ENCODE measurements at regions not wholly inside any gene's neighbourhood (a gene's known extent, or its start where the extent isn't known, plus 50 kb on each side); places are given as distances from the start of the nearest gene placed in this dataset.

DNA sequence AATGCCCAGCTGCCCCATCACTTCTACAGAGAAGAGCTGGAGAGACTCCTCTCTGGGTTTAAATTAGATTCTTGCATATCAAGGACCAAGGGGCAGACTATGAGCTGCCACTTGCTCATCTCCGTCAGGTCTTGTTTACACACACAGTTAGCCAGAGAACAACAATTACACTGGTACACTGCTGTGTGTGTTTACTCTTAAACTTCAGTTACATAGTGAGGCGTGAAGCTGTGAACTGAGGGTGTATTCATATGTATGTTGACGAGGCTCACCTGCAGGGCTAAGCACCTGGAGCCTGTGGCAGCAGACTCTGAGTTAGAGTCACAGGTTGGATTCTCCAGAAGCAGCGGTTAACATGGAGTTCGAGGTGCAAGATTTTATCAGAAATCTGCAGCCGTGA is 155.4 kb upstream of the ANKH start (continued):
- TF ChIP-seq ZBTB34 (CRISPR knock-in tag; IDR thresholded peaks at IDR 0.05) (no peak), FOXA1 (IDR thresholded peaks at IDR 0.05; ENCODE audit: borderline replicate concordance) (no peak), SRF (CRISPR knock-in tag; IDR thresholded peaks at IDR 0.05) (no peak), NELFE (IDR thresholded peaks at IDR 0.05; ENCODE audit: insufficient read depth, insufficient read length) (no peak), MIER1 (IDR thresholded peaks at IDR 0.05; ENCODE audit: low read depth) (no peak), FOXA3 (CRISPR knock-in tag; conservative IDR thresholded peaks at IDR 0.05 in 1 of 2, IDR thresholded peaks at IDR 0.05 in 1 of 2) (no peak), E2F3 (CRISPR knock-in tag; IDR thresholded peaks at IDR 0.05) (no peak), L3MBTL2 (IDR thresholded peaks at IDR 0.05) (no peak)

GRCh38 chr5:15026011-15026893 is 154.7 kb upstream of the ANKH start:
- TF ChIP-seq HDAC2 (IDR thresholded peaks at IDR 0.05) (no peak), ZBTB33 (CRISPR knock-in tag; IDR thresholded peaks at IDR 0.05) (no peak)
- no peaks in the 10 kb centered on the region for H3K36me3 ChIP-seq (ENCODE audit: control insufficient read depth, insufficient read depth, low read length)
- ChIA-PET CTCF (ENCODE audit: low intra/inter-chr PET ratio) (no interaction called here), POLR2A (no interaction called here)
- no peak overlapping the region for H2AFZ ChIP-seq (ENCODE audit: low read depth, low read length)
- no peaks in the 10 kb centered on the region for H3K79me2 ChIP-seq (ENCODE audit: control insufficient read depth, insufficient read depth, low read length)
- H3K27me3 ChIP-seq (ENCODE audit: control insufficient read depth in 2 of 2, insufficient read depth in 2 of 2, low read length in 2 of 2), result no peaks in the 10 kb centered on the region
- H3K9me1 ChIP-seq (ENCODE audit: control insufficient read depth, insufficient read depth, low read length), result no peaks in the 10 kb centered on the region
- no peak overlapping the region for H3K4me2 ChIP-seq (ENCODE audit: insufficient read depth, low read length)
- DNase-seq (ENCODE audit: extremely low read depth in 1 of 4, low spot score in 3 of 4), result no peak
- H3K9me3 ChIP-seq (replicated peaks; ENCODE audit: control insufficient read depth, insufficient read depth, low read depth, low read length), result no peaks in the 10 kb centered on the region
- no peak for FAIRE-seq
- no peak overlapping the region for H3K9ac ChIP-seq (ENCODE audit: insufficient read depth in 1 of 2, low read depth in 2 of 2, low read length in 2 of 2)
- BruUV-seq (replicated peaks), result no TSS peak
- 2% methylated on average over 9 of the region's 9 CpGs for WGBS (ENCODE audit: insufficient coverage, low coverage, missing lambda C conversion rate)
- H3K4me1 ChIP-seq (replicated peaks in 1 of 2; ENCODE audit: control insufficient read depth in 2 of 2, insufficient read depth in 2 of 2, low read length in 2 of 2), result no peaks in the 10 kb centered on the region
- intact Hi-C loops (cut with micrococcal nuclease) (no loop called here), in situ Hi-C loops (cut with MboI) (no loop called here)
- no peak for ATAC-seq
- H3K27ac ChIP-seq (ENCODE audit: extremely low read depth, low read depth, low read length), result no peak overlapping the region
- H3K4me3 ChIP-seq, result no peak overlapping the region
- H4K20me1 ChIP-seq (replicated peaks; ENCODE audit: control insufficient read depth, insufficient read depth, low read length), result no peaks in the 10 kb centered on the region

Data from K562 (cell line).